HG03060 (cell line): ENCODE measurements at regions not wholly inside any gene's neighbourhood (a gene's known extent, or its start where the extent isn't known, plus 50 kb on each side); places are given as distances from the start of the nearest gene placed in this dataset.
A peak's percentile ranks its signal among the peaks of the same experiment; 100 is the strongest.
"Not testable (repeated sequence)": the region's sequence is repeated elsewhere in the genome, so short reads cannot be mapped to it uniquely, and the experiment has no call there.

Experiments
- ATAC-seq: cut with Tn5 transposase; IDR thresholded peaks from one replicate; pipeline ENCODE4 v1.9.1; 2021; ENCODE audit warnings: low read depth, moderate number of reproducible peaks; ENCODE audit not compliant: unreplicated experiment

- not testable (repeated sequence) for ATAC-seq
Observed at GRCh38 chr3:195635262-195635873, 51.6 kb upstream of the APOD start.

GRCh38 chr3:195634426-195635261, 50.9 kb upstream of the APOD start:
- peak; percentile 81 for ATAC-seq
